ENCODE measurements at regions not wholly inside any gene's neighbourhood (a gene's known extent, or its start where the extent isn't known, plus 50 kb on each side); places are given as distances from the start of the nearest gene placed in this dataset.

GRCh38 chrX:138917781-138918180, 206.3 kb upstream of the FGF13 start:
- no TSS peak for BruUV-seq (replicated peaks)
- H3K9me3 ChIP-seq (ENCODE audit: control insufficient read depth in 1 of 2, insufficient read depth in 1 of 2, low read depth in 1 of 2, low read length in 2 of 2) = no peaks in the 10 kb centered on the region
- TF ChIP-seq YY1 (IDR thresholded peaks at IDR 0.05; ENCODE audit: extremely low read depth, insufficient replicate concordance, low read depth, low read length) = no peak
- H3K36me3 ChIP-seq (ENCODE audit: control insufficient read depth in 1 of 2, insufficient read depth in 2 of 2, low read length in 2 of 2) = no peaks in the 10 kb centered on the region
- intact Hi-C loops (cut with micrococcal nuclease) = no loop called here
- no peaks in the 10 kb centered on the region for H3K9me2 ChIP-seq (ENCODE audit: insufficient read depth)
- ChIA-PET CTCF (no interaction called here), POLR2A (no interaction called here), RAD21 (ENCODE audit: low non-redundant PET in 1 of 2, low total read pairs in 2 of 2, uncharacterized antibody in 2 of 2, unreplicated experiment in 2 of 2) (no interaction called here)
- no peak overlapping the region for H2AFZ ChIP-seq (ENCODE audit: low read depth, low read length, poor library complexity, severe bottlenecking)
- no peak overlapping the region for H3K4me3 ChIP-seq (replicated peaks in 1 of 2; ENCODE audit: low read depth in 1 of 2, low read length in 2 of 2)
- H4K20me1 ChIP-seq (ENCODE audit: insufficient read depth) = no peaks in the 10 kb centered on the region
- H3K4me1 ChIP-seq (ENCODE audit: control insufficient read depth in 1 of 2, insufficient read depth in 2 of 2, low read length in 2 of 2) = no peaks in the 10 kb centered on the region
- no peak overlapping the region for H3K9ac ChIP-seq (ENCODE audit: low read length)
- DNase-seq (ENCODE audit: low read depth, low spot score) = no peak
- H3K27me3 ChIP-seq (ENCODE audit: insufficient read depth, low read length) = no peaks in the 10 kb centered on the region
- no peaks in the 10 kb centered on the region for H3K79me2 ChIP-seq (ENCODE audit: insufficient read depth, low read length)
- no peak overlapping the region for H3K4me2 ChIP-seq (ENCODE audit: low read length)
- no peak for ATAC-seq
- H3K27ac ChIP-seq (ENCODE audit: low read depth, low read length) = no peak overlapping the region

GRCh38 chrX:138914767-138915166, 203.2 kb upstream of the FGF13 start:
- Histone ChIP-seq H3K4me3 (replicated peaks in 1 of 2; ENCODE audit: low read depth in 1 of 2, low read length in 2 of 2) (no peak overlapping the region), H3K4me2 (ENCODE audit: low read length) (no peak overlapping the region), H2AFZ (ENCODE audit: low read depth, low read length, poor library complexity, severe bottlenecking) (no peak overlapping the region), H3K9me3 (ENCODE audit: control insufficient read depth in 1 of 2, insufficient read depth in 1 of 2, low read depth in 1 of 2, low read length in 2 of 2) (no peaks in the 10 kb centered on the region; a peak in 1 of 4 replicates), H4K20me1 (ENCODE audit: insufficient read depth) (no peaks in the 10 kb centered on the region), H3K79me2 (ENCODE audit: insufficient read depth, low read length) (no peaks in the 10 kb centered on the region), H3K9ac (ENCODE audit: low read length) (no peak overlapping the region), H3K4me1 (ENCODE audit: control insufficient read depth in 1 of 2, insufficient read depth in 2 of 2, low read length in 2 of 2) (no peaks in the 10 kb centered on the region), H3K27ac (ENCODE audit: low read depth, low read length) (no peak overlapping the region), H3K36me3 (ENCODE audit: control insufficient read depth in 1 of 2, insufficient read depth in 2 of 2, low read length in 2 of 2) (no peaks in the 10 kb centered on the region), H3K9me2 (ENCODE audit: insufficient read depth) (no peaks in the 10 kb centered on the region), H3K27me3 (ENCODE audit: insufficient read depth, low read length) (no peaks in the 10 kb centered on the region)
- intact Hi-C loops (cut with micrococcal nuclease) = no loop called here
- CTCF ChIA-PET = no interaction called here
- POLR2A ChIA-PET = no interaction called here
- RAD21 ChIA-PET (ENCODE audit: low non-redundant PET in 1 of 2, low total read pairs in 2 of 2, uncharacterized antibody in 2 of 2, unreplicated experiment in 2 of 2) = no interaction called here
- ATAC-seq = no peak
- no peak for DNase-seq (ENCODE audit: low read depth, low spot score)
- BruUV-seq (replicated peaks) = no TSS peak
- TF ChIP-seq CEBPB (IDR thresholded peaks at IDR 0.05; ENCODE audit: low read depth) (no peak), ATF3 (IDR thresholded peaks at IDR 0.05) (no peak), POLR2AphosphoS5 (IDR thresholded peaks at IDR 0.05; ENCODE audit: low read depth, low read length) (no peak), FOSL1 (IDR thresholded peaks at IDR 0.05; ENCODE audit: low read depth) (no peak), EZH2phosphoT487 (IDR thresholded peaks at IDR 0.05; ENCODE audit: borderline replicate concordance) (no peak), SRF (IDR thresholded peaks at IDR 0.05; ENCODE audit: low read depth) (no peak), ELF1 (IDR thresholded peaks at IDR 0.05; ENCODE audit: borderline replicate concordance, low read depth) (no peak), YY1 (IDR thresholded peaks at IDR 0.05; ENCODE audit: extremely low read depth, insufficient replicate concordance, low read depth, low read length) (no peak), MAX (IDR thresholded peaks at IDR 0.05) (no peak), SIN3A (IDR thresholded peaks at IDR 0.05; ENCODE audit: low read depth) (no peak), EGR1 (IDR thresholded peaks at IDR 0.05; ENCODE audit: low read depth) (no peak), CTCF (IDR thresholded peaks at IDR 0.05 in 2 of 3, conservative IDR thresholded peaks at IDR 0.05 in 1 of 3; ENCODE audit: borderline replicate concordance in 1 of 3, insufficient read depth in 1 of 3, low read depth in 2 of 3, low read length in 2 of 3) (no peak), ZFX (IDR thresholded peaks at IDR 0.05) (no peak), POLR2A (IDR thresholded peaks at IDR 0.05; ENCODE audit: borderline replicate concordance, extremely low read depth, insufficient read depth, insufficient read length) (no peak), EZH2 (IDR thresholded peaks at IDR 0.05) (no peak), ZNF274 (IDR thresholded peaks at IDR 0.05; ENCODE audit: low read depth, low read length) (no peak), REST (IDR thresholded peaks at IDR 0.05; ENCODE audit: low read depth) (no peak), SP1 (IDR thresholded peaks at IDR 0.05; ENCODE audit: low read depth) (no peak)

Measured in HCT116 (cell line).